ENCODE measurements at regions not wholly inside any gene's neighbourhood (a gene's known extent, or its start where the extent isn't known, plus 50 kb on each side); places are given as distances from the start of the nearest gene placed in this dataset.

- TF ChIP-seq REST (IDR thresholded peaks at IDR 0.05; ENCODE audit: insufficient read depth in 1 of 2, low read depth in 2 of 2, low read length in 1 of 2) (no peak), TCF7L2 (IDR thresholded peaks at IDR 0.05; ENCODE audit: low read depth, low read length) (no peak), SIN3A (IDR thresholded peaks at IDR 0.05; ENCODE audit: borderline replicate concordance, insufficient read depth, low read depth, low read length) (no peak), POLR2AphosphoS5 (IDR thresholded peaks at IDR 0.05; ENCODE audit: low read depth, low read length) (no peak), CTCF (IDR thresholded peaks at IDR 0.05) (no peak)
- Histone ChIP-seq H3K27me3 (ENCODE audit: control insufficient read depth, insufficient read depth, low read length) (no peaks in the 10 kb centered on the region), H3K9me3 (ENCODE audit: control insufficient read depth, insufficient read depth, low read depth, low read length) (no peaks in the 10 kb centered on the region), H3K36me3 (ENCODE audit: control insufficient read depth, insufficient read depth, low read length) (no peaks in the 10 kb centered on the region), H3K27ac (ENCODE audit: low read length) (no peak overlapping the region), H3K4me3 (ENCODE audit: low read depth in 2 of 2, low read length in 2 of 2) (no peak overlapping the region), H3K4me1 (ENCODE audit: control insufficient read depth, insufficient read depth, low read length) (no peaks in the 10 kb centered on the region)
- intact Hi-C loops (cut with micrococcal nuclease; ENCODE audit: unreplicated experiment) (no loop called here), in situ Hi-C loops (cut with HindIII; ENCODE audit: low pct_unique_long_range_greater_than_20kb, low sequenced_read_pairs) (no loop called here)
- CTCF ChIA-PET: no interaction called here
- DNase-seq (ENCODE audit: low read depth, low spot score) (no peak), ATAC-seq (no peak)
- BruUV-seq (replicated peaks): no TSS peak
- POLR2A ChIA-PET: no interaction called here
Measured at GRCh38 chr9:14031810-14032209, 282.1 kb downstream of the NFIB start.

- H3K4me3 ChIP-seq (ENCODE audit: low read depth in 2 of 2, low read length in 2 of 2): no peak overlapping the region
Measured at GRCh38 chr9:14031060-14031414, 282.9 kb downstream of the NFIB start.

GRCh38 chr9:14030375-14031059 is 283.4 kb downstream of the NFIB start:
- no peaks in the 10 kb centered on the region for H3K36me3 ChIP-seq (ENCODE audit: control insufficient read depth, insufficient read depth, low read length)
- in situ Hi-C loops (cut with HindIII; ENCODE audit: low pct_unique_long_range_greater_than_20kb, low sequenced_read_pairs) (no loop called here), intact Hi-C loops (cut with micrococcal nuclease; ENCODE audit: unreplicated experiment) (no loop called here)
- CTCF ChIA-PET: no interaction called here
- H3K27ac ChIP-seq (ENCODE audit: low read length): no peak overlapping the region
- TF ChIP-seq POLR2AphosphoS5 (IDR thresholded peaks at IDR 0.05; ENCODE audit: low read depth, low read length): no peak
- TF ChIP-seq REST (IDR thresholded peaks at IDR 0.05; ENCODE audit: insufficient read depth in 1 of 2, low read depth in 2 of 2, low read length in 1 of 2): no peak
- TF ChIP-seq SIN3A (IDR thresholded peaks at IDR 0.05; ENCODE audit: borderline replicate concordance, insufficient read depth, low read depth, low read length): no peak
- no peak for TF ChIP-seq TCF7L2 (IDR thresholded peaks at IDR 0.05; ENCODE audit: low read depth, low read length)
- TF ChIP-seq CTCF (IDR thresholded peaks at IDR 0.05): no peak
- DNase-seq (ENCODE audit: low read depth, low spot score): no peak
- no peaks in the 10 kb centered on the region for H3K27me3 ChIP-seq (ENCODE audit: control insufficient read depth, insufficient read depth, low read length)
- POLR2A ChIA-PET: no interaction called here
- H3K4me1 ChIP-seq (ENCODE audit: control insufficient read depth, insufficient read depth, low read length): no peaks in the 10 kb centered on the region
- H3K4me3 ChIP-seq (ENCODE audit: low read depth in 2 of 2, low read length in 2 of 2): no peak overlapping the region
- ATAC-seq: no peak
- no TSS peak for BruUV-seq (replicated peaks)
- H3K9me3 ChIP-seq (ENCODE audit: control insufficient read depth, insufficient read depth, low read depth, low read length): no peaks in the 10 kb centered on the region

More at GRCh38 chr9:14031060-14031414, 282.9 kb downstream of the NFIB start:
- intact Hi-C loops (cut with micrococcal nuclease; ENCODE audit: unreplicated experiment): no loop called here
- no peak for ATAC-seq
- no peak for TF ChIP-seq TCF7L2 (IDR thresholded peaks at IDR 0.05; ENCODE audit: low read depth, low read length)
- no peak for TF ChIP-seq SIN3A (IDR thresholded peaks at IDR 0.05; ENCODE audit: borderline replicate concordance, insufficient read depth, low read depth, low read length)
- Histone ChIP-seq H3K27ac (ENCODE audit: low read length) (no peak overlapping the region), H3K36me3 (ENCODE audit: control insufficient read depth, insufficient read depth, low read length) (no peaks in the 10 kb centered on the region), H3K9me3 (ENCODE audit: control insufficient read depth, insufficient read depth, low read depth, low read length) (no peaks in the 10 kb centered on the region), H3K4me1 (ENCODE audit: control insufficient read depth, insufficient read depth, low read length) (no peaks in the 10 kb centered on the region), H3K27me3 (ENCODE audit: control insufficient read depth, insufficient read depth, low read length) (no peaks in the 10 kb centered on the region)
- in situ Hi-C loops (cut with HindIII; ENCODE audit: low pct_unique_long_range_greater_than_20kb, low sequenced_read_pairs): no loop called here
- CTCF ChIA-PET: no interaction called here
- POLR2A ChIA-PET: no interaction called here
- no peak for DNase-seq (ENCODE audit: low read depth, low spot score)
- BruUV-seq (replicated peaks): no TSS peak
